C1 segment of cervical spinal cord (tissue), 14 donors: ENCODE measurements at regions not wholly inside any gene's neighbourhood (a gene's known extent, or its start where the extent isn't known, plus 50 kb on each side); places are given as distances from the start of the nearest gene placed in this dataset.

Experiments used
- DNase-seq, 14 donors: peaks; one replicate each; lab custom pipeline; 2025; lab: John Stamatoyannopoulos, UW

DNA sequence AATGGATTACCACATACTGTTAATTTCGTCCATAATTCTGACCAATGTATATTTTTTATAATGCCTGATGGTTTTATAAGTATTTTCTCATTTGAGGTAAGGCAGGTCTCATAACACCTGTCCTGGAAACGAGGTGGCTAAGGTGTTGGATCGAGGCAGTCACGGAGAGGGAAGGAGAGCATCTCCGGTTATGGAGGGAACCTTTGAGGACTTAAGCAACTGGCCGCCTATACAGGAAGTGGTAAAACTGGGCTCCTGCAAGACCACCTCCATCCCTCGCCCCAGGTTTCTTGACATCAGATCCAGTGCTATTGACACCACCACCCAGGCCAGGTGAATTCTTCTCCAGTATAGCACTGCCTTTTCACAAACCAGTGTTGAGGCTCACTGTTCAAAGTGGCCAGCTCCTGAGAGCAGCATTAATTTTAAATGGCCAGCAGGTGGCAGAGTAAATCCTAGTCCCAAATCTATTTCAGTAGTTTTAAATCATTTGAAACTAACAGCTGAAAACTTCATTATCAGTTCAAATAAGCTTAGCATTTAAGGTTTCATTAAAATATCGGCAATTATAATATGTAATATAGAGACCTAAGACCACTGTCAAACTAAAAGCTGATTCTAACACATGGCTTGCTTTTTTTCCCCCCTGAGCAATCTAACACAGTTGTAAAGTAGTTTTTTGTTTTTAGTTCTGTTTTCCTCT lies 100.8 kb downstream of the PPM1A start:
- peak in 3 of 14 donors; percentile 1 to 10 (median 4) for DNase-seq

DNA sequence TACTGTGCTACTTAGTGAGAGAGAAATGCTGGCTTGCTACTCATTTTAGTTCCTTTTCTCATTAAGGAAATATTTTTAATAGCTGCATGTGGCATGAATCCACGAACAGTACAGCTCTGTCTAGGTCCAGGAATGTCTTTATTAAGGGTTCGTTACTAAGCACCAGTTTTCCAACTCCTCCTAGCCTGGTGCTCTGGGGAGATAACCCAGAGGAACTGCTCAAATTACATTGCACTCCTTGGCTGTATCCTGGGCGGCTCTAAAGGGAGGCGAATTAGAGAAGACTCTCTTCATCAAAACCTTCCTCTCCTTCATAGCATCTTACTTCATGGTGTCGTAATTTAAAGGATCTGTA lies 101.3 kb downstream of the PPM1A start:
- no peak for DNase-seq

DNA sequence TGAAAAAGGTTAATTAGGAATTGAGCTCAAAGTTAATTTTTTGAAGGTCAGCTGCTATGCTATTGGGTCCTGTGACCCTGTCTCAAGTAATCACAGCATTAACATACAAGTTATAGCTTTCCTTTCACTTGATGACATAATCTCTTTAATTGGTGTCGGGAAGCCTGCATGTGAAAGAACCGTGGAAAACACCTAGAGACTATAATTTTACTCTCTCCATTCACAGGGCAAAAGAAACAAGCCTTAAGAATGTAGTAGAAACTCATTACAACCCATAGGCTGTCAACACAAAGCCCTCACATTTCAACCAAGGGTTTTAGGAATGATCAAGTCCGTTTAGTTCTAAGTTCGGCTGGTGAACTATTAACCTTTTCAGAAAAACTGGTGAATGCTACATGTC lies 104.4 kb downstream of the PPM1A start:
- no peak for DNase-seq

DNA sequence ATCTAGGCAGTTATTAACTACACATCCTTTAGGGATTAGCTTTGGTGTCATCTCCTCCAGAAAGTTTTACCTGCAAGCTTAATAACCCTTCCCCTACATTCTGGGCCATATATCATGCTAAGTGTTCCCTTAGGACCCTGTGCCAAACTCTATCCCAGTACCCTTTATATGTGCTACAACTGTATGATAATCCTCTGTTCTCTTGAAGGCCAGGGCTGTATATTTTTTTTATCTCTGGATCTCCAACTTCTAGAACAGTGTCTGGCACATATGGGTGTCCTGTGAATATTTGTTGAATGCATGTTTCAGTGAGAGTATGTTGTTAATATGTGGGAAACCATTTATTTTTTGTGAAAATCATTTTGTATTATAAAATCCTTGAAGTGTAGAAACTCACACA lies 106.7 kb downstream of the PPM1A start:
- no peak for DNase-seq

DNA sequence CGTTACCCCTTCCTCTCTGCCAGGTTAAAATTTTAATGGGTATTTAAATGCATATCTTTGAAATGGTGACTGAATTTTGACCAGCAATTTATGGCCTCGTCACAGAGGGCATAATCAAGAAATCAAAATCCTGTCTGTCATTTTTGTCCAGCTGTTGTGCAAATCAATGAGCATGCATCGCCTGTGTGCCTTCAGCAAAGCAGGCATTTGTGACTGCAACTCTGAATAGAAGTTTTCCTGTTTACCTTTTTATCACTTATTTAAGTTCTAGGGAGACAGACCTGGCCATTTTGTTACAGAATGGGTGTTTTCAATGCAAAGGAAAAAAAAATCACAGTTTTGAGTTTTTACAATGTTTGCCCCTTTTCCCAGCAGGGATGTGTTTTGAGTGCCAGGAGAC lies 107.4 kb downstream of the PPM1A start:
- DNase-seq: no peak

DNA sequence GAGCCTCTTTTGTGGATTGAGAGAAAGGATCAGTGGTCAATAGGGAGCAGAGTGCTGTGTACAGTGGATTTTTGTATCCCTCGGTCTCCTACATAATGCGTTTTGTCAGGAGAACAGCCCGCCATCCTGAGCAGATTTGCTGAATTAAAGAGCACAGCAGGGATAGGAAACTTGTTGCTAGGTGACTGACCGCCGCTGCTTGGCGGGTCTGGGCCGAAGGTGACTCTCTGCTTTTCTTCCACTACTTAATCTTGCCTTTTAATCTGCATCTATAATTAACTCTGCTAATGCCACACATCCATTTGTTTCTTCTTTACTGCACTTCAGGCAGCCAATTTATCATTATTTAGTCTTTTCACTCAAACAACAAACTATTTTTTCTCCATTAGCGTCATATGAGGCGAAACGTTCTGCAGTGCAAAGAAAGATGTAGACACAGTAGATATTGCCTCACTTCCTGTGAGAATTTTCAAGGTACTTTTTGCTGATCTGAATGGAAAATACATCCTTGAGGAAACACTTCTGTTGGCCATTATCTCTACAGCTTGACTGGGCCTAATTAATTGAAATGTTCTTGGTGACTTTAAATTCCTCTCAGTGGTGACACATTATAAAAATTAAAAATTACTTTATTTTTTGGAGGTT lies 108.0 kb downstream of the PPM1A start:
- no peak for DNase-seq

DNA sequence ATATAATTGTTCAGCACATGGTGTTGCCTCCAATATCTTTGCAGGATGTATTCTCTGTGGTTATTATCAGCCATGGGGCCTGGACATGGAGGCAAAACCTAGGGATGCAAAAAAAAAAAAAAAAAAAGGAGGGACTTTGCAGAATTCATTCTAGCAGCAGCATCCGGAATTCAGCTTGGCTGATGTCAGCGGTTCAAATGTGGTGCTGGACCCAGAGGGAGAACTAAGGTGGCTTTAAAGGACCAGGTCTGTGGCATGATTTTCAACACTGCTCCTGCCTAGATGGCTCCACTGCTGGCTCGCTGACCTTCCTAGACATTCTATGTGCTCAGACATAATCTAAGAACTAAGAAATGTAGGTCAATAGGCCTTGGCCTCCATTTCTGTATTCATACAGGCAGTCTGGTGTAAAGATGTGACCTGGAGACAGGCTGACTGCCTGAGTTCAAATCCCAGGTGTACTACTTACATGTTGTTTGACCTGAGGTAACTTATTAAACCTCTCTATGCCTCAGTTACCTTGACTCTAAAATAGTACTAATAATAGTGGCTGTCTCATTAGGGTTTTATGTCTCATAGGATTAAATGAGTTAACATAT lies 108.6 kb downstream of the PPM1A start:
- no peak for DNase-seq

DNA sequence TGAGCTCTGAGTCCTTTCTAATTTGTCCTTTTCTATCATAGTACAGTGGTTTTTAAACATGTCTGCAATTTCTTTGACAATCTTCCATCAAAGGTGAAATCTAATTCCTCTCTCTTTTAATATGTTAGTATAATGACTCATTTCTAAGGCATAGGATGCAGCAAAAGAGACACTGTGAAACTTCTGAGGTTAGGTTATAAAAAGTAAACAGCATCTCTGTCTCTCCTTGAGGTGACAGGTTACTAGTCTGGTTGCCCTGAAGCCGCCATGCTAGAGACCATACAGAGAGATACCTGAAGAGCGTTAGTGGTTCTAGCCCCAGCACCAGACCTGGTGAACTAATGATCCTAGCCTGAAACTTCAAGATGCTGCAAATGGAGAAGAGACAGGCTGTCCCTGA lies 114.3 kb downstream of the PPM1A start:
- no peak for DNase-seq

DNA sequence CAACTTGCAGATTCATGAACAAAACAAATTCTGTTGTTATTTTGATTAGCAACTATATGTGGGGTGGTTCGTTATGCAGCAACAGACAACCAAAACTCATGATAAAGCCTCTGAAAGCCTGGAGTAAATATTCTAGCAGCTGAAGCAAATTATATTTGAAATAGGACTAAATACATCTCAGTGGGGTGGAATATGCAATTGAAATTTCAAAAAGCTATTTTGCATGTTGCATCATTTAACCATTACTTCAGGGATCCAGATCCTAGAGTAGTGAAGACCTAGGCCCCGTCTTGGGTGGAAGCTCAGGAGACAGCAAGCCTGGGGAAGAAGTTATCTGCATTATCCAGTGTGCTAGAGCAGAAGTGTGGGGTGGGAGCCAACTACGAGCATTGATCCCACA lies 114.7 kb downstream of the PPM1A start:
- no peak for DNase-seq

DNA sequence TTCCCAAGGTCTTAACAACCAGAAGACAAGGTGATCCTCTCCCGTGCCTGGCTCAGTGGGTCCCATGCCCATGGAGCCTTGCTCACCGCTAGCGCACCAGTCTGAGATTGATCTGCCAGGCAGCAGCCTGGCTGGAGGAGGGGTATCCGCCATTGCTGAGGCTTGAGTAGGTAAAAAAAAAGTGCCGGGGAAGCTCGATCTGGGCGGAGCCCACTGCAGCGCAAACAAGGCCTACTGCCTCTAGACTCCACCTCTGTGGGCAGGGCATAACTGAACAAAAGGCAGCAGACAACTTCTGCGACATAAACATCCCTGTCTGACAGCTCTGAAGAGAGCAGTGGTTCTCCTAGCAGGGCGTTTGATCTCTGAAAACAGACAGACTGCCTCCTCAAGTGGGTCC lies 104.0 kb downstream of the C14orf39 start:
- no peak for DNase-seq
